Hematopoietic multipotent progenitor cell (in vitro differentiated cells): ENCODE measurements at regions not wholly inside any gene's neighbourhood (a gene's known extent, or its start where the extent isn't known, plus 50 kb on each side); places are given as distances from the start of the nearest gene placed in this dataset.

Source experiments
- DNase-seq, 3 donors: peaks; one replicate each; pipeline ENCODE4 v3.0.0-alpha.2; 2011 to 2015; ENCODE audit warnings: low read depth in 2 of 3, low spot score in 2 of 3

DNA sequence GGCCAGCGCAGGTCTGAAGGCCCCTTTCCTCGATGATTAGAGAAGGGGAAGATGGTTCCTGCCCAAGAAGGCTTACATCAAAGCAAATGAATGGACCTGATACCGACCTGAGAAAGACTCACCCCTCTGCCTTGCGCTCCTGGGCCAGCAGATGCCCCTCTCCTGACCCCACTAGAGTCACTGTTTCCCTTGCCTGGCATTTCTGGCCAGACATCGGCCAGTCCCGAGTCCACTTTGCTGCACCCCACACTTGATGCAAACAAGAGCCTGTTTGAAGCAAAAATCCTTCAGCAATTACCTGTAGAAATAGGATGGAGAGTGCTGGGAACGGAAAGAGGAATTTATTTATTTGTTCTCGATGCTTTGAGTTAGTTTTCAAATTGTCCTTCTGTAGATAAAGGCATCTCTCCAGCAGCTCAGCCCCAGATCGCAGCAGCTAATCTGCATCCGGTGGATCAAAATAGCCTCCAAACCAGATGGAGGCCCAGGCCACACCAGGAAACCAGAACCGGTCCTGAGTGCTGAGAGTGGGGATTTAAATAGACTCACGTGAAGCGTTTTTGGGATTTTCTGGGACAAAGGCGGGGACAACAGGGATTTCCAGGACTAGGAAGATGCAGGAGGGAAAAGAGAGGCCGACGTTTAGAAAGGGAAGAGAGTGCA lies 148.6 kb downstream of the TRIM29 start:
- no peak for DNase-seq

DNA sequence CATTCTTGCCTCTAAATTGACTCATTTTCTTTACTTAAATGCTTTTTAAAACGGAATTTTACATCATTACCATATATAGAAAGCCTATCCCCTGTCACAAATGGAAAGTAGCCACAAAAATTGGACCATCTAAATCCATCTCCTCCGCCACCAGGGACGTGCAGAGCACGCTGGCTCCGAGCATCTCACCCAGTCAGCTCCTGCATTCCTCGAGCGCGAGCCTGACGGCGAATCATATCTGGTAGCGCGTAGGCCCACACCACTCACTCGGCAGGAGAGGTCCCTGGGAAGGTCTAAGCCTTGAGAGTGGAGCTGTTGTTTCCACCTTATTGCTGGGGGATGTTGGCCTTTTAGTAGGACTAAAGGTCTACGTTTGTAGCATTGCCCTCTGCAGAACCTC lies 152.4 kb downstream of the TRIM29 start:
- no peak for DNase-seq

DNA sequence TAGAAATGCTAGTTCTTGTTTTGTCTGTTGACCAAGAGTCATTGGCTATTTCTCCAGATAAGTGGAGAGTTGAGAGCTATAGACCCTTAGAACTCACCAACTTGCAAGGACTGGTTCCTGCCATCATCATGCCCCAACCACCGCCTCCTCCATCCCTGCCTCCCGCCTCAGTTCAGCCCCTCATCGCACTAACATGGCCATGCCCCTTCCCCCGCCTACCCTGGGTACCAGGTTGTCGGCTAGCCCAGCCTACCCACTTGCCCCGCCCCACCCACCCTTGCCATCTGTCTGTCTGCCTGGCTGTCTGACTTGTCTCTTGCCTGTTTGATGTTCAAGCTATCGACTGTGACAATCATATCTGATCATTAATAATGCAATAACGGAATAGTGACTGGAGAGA lies 154.1 kb downstream of the TRIM29 start:
- DNase-seq = no peak

- DNase-seq = no peak
Observed at GRCh38 chr11:119983240-119983732, 154.6 kb downstream of the TRIM29 start.

DNA sequence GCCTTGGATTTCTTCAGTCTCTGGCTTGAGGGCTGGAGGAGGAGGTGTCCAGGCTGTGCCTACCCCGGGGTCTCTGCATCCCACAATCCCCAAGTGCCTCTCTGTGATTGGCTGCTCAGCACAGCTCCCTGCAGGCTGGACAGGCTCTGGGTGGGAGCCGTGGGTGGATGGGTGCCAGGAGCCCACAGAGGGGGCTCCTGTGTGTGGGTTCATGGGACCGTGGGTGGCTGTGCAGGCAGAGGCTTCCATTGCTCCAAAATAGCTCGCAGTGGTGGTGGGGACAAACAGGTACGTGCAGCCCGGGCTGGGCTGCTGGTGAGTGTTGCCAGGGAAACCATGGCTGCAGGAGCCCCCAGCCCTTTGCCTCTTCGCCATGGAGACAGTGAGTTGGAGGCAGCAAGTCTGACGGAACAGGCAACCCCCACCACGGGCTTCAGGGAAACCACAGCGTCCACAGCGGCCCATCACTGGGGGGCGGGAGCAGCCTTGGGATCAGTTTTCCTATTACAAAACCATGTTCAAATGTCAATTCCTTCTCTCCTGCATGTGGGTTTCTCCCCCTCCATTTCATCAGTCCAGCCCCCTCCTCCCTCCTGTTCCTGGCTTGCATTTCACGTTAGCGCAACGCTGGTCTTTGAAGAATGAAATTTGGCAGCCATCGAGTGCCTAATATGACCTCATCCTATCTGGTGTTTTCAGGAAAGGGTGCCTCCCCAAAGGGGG lies 155.2 kb downstream of the TRIM29 start:
- no peak for DNase-seq

GRCh38 chr11:119980431-119980830 lies 157.5 kb downstream of the TRIM29 start:
- no peak for DNase-seq

GRCh38 chr11:119979701-119980100 lies 158.2 kb downstream of the TRIM29 start:
- no peak for DNase-seq

DNA sequence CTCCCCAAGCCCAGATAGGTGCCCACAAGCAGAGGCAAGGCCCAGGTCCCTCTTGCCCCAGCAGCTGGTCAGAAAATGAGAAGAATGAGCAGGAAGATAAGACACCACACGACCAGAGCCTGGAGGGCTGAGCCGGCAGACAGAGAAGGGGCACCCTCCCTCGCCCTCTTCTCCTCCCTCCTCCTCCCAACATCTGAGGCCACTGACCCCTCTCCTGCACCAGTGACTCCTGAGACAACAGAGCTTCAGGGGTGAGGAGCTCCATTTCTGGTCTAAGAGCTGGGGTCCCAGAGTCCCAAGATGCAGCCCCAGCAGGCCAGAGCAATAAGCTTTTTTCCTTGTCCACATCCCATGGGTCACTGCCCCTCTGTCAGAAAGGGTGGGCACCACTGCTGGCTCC lies 159.2 kb downstream of the TRIM29 start:
- DNase-seq = no peak

GRCh38 chr11:119977881-119978280 lies 160.0 kb downstream of the TRIM29 start:
- no peak for DNase-seq

DNA sequence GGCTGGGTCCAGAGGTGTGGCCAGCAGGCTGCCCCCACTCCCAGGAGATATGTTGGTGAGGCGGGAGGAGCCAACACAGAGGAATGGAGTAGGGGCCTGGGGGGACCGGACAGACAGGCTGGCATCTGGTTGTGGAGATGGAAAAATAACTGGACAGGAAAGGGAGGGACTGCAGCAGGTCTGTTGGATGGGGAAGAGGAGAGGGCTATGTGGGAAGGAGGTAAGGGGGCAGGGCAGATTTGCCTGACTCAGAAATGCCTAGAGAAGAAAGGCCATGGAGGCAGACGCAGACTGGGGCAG lies 160.4 kb downstream of the TRIM29 start:
- DNase-seq = no peak

GRCh38 chr11:119976805-119977560 lies 160.9 kb downstream of the TRIM29 start:
- DNase-seq = no peak

DNA sequence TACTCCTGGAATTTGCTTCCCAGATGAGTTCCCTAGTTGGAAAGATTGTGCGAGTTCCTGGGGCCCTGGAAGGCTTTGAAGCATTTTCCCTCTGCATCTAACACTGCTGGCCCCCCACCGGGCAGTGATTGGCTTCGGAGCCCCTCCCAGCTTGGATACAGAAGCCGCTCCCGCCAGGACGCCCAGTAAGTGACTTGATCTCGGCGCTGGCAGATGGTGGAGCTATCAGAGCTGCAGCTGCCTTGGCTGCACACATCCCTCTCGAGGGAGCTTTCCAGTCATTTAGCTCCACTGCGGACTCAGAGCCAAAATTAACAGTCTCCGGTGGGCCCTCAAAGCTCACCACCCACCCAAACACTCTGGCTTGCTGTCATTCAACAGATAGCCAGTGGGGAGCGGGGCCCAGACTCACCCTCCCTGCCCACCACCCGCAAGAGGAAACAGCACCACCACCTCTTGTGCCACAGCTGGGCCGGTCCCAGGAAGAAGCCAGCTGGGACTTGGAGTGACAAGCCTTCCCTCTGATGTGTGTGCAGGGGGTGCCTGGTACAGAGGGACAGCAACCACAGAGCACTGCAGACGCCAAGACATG lies 162.3 kb downstream of the TRIM29 start:
- no peak for DNase-seq

DNA sequence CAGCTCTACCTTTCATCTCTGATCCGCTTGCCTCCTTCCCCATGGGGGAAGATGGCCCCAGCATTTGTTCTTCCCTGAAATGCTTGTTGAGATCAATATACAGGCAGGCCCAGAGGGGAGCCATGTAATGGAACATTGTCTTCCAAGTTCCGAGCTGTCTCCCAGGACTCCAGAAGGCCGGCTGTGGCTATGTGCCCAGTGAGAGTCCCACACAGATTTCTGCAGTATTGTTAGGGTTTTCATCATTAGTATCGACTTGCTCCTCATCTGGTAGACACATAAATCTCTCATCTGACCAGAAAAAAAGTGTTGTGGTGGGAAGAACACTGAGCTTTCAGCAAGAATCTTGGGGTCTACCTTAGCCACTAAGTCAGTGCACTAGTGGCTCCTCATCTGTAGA lies 163.4 kb downstream of the TRIM29 start:
- DNase-seq = no peak

- no peak for DNase-seq
Observed at GRCh38 chr11:119974051-119974450, 163.9 kb downstream of the TRIM29 start.

GRCh38 chr11:119972281-119972680 lies 165.6 kb downstream of the TRIM29 start:
- DNase-seq = no peak

- no peak for DNase-seq
Observed at GRCh38 chr11:119970555-119971304, 167.2 kb downstream of the TRIM29 start.

- DNase-seq = no peak
Observed at GRCh38 chr11:119964136-119965025, 173.5 kb downstream of the TRIM29 start.

DNA sequence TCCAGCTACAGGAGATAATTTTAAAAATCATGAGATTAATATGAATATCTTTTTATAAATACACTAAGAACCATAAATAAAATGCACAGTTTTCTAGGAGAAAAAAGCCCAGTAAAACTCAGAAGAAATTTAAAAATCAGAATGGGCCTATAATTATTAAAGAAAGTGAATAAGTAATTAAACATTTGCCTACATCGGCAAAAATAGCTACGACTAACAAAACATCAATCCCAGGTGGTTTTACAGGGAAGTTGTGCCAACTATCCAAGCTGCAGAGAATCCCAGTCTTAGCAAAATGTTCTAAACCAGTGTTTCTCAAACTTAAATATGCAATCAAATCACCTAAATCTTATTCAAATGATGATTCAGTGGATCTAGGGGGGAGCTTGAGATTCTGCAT lies 180.0 kb downstream of the TRIM29 start:
- DNase-seq = no peak

DNA sequence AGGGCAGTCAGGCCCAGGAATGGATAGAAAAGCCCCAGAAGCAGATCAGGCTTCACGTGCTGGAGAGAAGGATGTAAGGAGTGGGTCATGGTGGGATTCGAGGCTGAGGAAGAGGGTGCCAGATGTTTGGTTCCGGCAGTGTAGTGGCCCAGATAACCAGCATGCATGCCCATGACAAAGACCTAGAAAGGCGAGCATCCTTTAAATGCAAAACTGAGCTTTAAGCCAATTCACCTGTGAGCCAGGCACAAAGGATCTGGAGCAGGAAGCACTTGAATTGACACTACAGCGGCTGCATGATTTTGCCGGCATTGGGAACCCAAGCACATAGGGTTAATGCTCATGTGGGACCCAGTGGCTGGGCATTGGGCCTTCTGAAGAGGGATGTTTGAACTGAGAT lies 185.5 kb downstream of the TRIM29 start:
- no peak for DNase-seq

- no peak for DNase-seq
Observed at GRCh38 chr11:119943298-119943655, 194.6 kb downstream of the TRIM29 start.
